Pulmonary artery endothelial cell (primary cell): ENCODE measurements at regions not wholly inside any gene's neighbourhood (a gene's known extent, or its start where the extent isn't known, plus 50 kb on each side); places are given as distances from the start of the nearest gene placed in this dataset.

Experiments used
- DNase-seq: peaks from one replicate; pipeline ENCODE4 v3.0.0-alpha.2; 2011; ENCODE audit warnings: low read depth, low spot score

DNA sequence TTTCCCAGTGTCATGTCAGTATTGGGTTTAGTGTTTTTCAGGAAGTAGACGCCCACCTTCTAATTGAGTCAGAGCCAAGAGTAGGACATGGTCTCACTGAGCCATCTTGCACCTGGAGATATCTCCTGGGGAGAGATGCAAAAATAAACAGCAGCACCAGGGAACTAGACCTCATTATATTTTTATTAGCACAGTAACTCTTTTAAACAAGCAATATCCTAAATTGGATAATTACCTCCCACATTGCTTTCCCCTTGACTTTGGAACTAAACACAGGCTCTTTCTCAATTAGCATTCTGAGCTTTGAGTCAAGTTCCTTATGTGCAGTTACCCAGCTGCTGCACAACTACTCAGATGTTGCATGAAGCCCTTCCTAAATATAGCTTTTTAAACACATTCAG, 175.4 kb downstream of the IBTK start:
- no peak for DNase-seq

DNA sequence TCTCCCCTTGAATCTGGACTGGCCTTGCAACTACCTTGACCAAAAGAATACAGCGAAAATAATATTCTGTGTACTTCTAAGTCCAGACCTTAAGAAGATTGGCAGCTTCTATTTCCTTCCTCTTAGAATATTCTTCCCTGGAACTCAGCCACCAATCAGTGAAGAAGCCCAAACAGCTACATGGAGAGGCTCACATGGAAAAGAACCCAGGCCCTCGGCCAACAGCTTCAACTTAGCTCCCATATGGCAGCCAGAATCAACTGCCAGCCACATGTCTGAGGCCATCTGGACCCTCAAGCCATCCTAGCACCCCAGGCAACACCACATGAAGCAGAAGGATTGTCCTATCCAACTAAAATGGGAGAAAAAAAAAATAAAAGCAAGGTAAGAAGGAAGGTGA, 178.8 kb downstream of the IBTK start:
- no peak for DNase-seq

- DNase-seq: no peak
Observed at GRCh38 chr6:82066991-82067411, 180.5 kb downstream of the IBTK start.

- no peak for DNase-seq
Observed at GRCh38 chr6:82066196-82066595, 181.3 kb downstream of the IBTK start.

- DNase-seq: no peak
Observed at GRCh38 chr6:82063574-82063973, 184.0 kb downstream of the IBTK start.

DNA sequence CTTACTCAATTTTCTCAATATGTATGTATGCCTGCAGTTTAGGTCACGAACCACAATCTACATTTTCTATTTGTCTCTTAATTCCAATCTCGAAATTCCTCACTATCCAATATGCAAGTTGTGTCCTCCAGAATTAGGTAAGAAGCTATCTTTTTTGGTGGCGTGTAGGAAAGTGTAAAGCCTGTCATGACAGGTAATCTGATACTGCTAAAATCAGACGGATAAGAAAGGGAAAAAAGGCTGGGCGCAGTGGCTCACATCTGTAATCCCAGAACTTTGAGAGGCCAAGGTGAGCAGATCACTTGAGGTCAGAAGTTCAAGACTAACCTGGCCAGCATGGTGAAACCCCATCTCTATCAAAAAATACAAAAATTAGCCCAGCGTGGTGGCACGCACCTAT, 185.3 kb downstream of the IBTK start:
- DNase-seq: no peak

DNA sequence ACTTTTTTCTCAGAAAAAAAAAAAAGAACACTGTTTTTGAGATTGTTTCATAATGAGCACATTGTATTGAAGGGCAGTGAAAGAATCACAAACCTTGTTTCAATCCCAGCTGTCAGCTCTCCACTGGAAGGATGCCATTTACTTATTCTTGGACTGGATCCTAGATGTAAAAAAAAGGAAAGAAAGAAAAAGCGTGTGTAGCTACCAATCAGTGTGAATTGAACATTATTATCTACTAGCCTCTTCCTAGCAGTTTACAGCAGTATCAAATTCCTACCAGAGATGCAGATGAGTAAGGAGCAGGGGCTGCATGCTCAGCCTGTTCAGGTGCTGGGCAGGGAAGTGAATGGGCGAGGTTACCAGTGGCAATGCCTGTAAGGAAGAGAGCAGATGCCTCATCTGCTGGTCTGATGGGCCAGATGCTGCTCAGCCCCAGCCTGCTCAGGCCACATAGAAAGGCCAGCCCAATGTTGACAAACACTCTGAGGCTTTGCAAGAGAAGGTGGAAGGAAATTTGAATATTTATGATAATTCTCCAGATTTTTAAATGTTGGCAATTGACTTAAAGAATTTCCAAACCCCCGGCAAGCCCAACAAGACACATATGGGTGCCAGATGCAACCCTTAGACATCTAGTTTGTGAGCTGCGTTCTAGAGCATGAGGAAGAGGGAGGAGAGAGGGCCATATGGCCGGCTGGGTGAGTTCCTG, 189.5 kb downstream of the IBTK start:
- peak; percentile 26 for DNase-seq

DNA sequence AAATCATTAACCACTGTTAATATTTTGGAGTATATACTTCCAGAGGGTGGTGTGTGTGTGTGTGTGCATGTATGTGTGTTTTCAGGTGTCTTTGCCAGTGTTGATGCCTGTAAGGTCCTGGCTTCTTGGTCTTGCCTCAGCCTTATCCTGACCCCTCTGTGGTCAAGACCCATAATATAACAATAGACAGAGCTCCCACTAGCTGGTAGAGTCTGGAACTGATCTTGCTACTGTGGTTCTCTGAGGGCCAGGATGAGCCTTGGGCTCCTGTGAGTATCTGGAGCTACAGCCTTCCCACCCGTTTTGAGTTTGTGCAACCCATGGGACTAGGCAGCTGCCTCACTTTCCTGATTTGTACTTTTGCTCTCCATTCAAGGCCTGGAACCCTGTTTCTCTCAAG, 191.0 kb downstream of the IBTK start:
- no peak for DNase-seq

- DNase-seq: no peak
Observed at GRCh38 chr6:82045965-82046756, 201.4 kb downstream of the IBTK start.

- no peak for DNase-seq
Observed at GRCh38 chr6:82040405-82041221, 206.9 kb downstream of the IBTK start.

GRCh38 chr6:82038631-82039030, 208.9 kb downstream of the IBTK start:
- no peak for DNase-seq

DNA sequence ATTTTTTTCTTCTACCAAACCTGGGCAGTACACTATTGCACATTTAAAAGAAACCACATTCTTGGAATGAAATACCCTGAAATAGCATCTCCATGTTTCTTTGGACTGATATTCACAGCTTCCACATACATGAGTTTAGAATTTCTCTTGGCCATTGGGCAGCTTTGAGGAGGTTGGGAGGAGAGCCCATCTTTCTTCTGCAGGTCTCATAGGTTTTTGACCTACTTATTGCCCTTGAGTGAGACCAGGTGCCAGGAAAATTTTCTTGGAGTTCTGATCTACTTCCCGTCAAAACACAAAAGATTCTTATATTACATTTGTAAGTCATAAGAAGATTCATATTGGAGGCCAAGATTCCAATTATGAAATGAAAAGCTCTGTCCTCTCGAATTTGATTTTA, 212.0 kb downstream of the IBTK start:
- no peak for DNase-seq

DNA sequence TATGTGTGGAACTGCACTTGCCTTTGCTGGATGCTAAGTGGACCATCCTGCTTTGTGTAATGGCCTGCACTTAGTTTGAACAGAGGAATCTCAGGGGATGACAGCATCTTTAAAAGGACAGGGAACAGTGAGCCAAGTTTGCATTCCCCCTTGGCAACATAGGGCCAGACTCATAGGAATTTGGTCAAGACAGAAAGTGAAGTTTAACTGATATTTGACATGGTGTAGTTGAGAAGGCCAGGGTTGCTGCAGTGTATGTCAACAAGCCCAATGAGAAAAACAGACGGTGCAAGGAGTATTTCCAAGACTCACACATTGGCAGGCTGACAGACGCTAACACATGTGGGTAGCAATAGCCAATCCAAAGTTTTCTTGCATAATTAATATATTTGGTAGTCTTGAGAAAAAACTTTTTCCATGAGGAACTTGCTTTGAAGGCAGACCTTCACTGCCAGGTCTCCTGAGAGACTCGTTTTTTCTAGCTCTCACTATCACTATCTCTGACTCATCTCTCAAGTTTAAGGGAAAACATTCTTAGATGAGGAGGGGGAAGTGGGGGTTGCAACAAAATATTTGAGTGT, 213.8 kb downstream of the IBTK start:
- DNase-seq: no peak

GRCh38 chr6:82032444-82032843, 215.1 kb downstream of the IBTK start:
- no peak for DNase-seq

- no peak for DNase-seq
Observed at GRCh38 chr6:82030761-82031503, 216.6 kb downstream of the IBTK start.

DNA sequence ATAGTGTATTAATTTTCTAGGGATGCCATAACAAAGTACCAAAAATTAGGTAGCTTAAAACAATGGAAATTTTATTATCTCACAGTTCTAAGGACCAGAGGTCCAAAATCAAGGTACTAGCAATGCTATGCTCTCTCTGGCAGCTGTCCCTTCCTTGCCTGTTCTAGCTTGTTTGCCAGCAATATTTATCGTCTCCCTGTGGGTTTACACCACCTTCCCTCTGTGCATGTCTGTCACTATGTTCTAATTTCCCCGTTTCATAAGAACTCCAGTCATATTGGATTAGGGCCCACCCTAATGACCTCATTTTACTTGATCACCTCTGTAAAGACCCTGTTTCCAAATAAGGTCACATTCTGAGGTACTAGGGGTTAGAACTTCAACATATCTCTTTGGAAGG, 217.2 kb downstream of the IBTK start:
- no peak for DNase-seq

DNA sequence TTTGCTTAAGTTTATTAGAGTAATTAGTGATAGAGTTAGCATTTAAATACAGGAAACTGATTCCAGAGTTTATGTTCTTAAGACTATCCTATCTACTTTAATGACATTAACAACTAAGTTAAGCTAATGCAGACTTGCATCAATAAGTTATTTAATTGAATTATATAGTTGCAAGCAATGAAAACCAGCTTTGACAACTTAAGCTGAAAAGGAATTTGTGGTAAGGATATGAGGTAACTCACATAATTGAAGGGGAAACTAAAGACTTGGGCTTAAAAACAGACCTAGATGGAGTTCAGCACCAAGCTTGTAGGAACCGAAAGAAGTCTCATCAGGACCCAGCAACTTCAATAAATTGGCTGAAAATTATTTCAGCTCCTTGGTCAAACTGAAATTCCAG, 222.3 kb downstream of the IBTK start:
- DNase-seq: no peak

DNA sequence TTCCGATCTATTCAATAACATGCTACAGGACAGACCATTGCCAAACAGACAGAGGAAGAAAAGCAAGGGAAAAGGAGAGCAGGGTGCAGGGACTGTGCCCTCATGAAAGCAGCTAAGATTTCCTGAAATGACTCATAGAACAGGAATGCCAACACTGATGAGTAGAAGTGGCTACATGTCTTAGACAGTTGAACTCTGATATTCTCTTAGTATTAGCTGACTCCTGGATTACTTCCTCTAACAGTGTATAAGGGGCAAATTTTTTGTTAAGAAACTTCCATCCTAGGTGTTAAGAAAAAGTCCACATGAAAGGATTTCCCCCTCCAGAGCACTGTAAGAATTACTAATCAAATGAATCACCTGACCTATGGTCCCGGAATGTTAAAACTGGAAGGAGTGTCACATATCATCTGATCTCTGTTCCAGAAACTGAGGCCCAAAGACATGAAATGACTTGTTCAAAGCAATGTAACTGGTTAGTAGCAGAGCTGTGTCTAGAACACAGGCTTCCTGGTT, 224.9 kb downstream of the IBTK start:
- DNase-seq: peak; percentile 56

DNA sequence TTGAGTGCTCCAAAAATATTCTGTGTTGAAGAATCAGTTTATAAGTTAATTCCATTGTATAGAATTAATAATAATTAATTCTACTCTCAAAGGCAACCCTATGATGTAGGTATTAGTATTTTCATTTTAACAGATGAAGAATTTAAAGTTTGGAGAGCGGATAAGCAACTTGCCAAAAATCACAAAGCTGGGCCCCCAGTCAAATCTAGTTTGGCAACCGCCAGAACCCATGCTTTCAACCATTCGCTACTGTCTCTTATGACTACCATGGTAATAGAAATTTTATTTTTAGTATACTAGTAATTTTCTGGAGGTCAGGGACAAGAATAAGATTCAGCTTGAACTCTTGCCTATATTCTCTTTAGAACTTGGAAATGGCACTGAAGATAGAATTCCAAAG, 229.8 kb downstream of the IBTK start:
- no peak for DNase-seq

GRCh38 chr6:82017288-82017687, 230.3 kb downstream of the IBTK start:
- DNase-seq: no peak

DNA sequence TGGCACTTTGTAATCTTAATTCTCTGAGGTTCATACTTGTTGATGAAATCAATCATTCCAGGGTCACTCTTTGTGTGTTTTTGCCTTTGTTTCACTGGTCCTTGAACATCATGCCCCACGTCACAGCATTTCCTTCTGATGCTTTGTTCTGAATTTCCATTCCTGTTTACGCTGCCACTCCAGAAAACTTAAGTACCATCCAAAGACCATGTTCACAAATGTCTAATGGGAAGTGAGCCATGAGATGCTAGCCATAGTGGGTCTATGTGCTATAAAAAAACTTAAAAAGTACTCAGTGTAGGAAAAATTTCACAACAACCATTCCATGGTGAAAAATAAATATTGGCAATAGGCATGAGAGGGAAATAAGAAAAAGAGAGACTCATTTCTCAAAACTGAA, 232.0 kb downstream of the IBTK start:
- DNase-seq: no peak
